ENCODE measurements at regions not wholly inside any gene's neighbourhood (a gene's known extent, or its start where the extent isn't known, plus 50 kb on each side); places are given as distances from the start of the nearest gene placed in this dataset.
"Not testable (repeated sequence)": the region's sequence is repeated elsewhere in the genome, so short reads cannot be mapped to it uniquely, and the experiment has no call there.

DNA sequence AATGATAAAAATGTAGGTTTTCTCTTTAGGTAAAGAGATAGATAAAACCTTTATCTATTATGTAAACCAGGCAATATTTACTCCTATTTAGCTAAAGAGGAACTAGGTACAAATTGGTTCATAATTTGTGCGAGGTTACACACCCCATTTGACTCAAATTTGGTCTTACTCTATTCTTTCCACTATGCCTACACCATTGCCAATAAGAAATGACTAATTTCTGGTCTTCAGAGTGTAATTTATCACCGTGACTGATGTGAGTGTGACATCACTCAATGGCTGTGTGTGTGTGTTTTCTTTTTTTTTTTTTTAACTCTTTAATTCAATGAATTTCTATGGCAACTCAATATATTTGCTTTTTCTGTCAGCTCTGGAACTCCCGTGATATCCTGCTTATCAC, 955.8 kb downstream of the TDRD15 start:
- Histone ChIP-seq H3K4me3 (replicated peaks; ENCODE audit: low read depth, low read length) (no peak overlapping the region), H3K27me3 (replicated peaks; ENCODE audit: control insufficient read depth, insufficient read depth, low read length) (no peaks in the 10 kb centered on the region), H3K36me3 (ENCODE audit: control insufficient read depth, insufficient read depth, low read length) (no peaks in the 10 kb centered on the region)
- DNase-seq (ENCODE audit: extremely low read depth, insufficient read length), result no peak
- TF ChIP-seq, protein P1, sequence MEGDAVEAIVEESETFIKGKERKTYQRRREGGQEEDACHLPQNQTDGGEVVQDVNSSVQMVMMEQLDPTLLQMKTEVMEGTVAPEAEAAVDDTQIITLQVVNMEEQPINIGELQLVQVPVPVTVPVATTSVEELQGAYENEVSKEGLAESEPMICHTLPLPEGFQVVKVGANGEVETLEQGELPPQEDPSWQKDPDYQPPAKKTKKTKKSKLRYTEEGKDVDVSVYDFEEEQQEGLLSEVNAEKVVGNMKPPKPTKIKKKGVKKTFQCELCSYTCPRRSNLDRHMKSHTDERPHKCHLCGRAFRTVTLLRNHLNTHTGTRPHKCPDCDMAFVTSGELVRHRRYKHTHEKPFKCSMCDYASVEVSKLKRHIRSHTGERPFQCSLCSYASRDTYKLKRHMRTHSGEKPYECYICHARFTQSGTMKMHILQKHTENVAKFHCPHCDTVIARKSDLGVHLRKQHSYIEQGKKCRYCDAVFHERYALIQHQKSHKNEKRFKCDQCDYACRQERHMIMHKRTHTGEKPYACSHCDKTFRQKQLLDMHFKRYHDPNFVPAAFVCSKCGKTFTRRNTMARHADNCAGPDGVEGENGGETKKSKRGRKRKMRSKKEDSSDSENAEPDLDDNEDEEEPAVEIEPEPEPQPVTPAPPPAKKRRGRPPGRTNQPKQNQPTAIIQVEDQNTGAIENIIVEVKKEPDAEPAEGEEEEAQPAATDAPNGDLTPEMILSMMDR (IDR thresholded peaks at IDR 0.05; ENCODE audit: insufficient read depth, low read length, poor library complexity, severe bottlenecking), result no peak

DNA sequence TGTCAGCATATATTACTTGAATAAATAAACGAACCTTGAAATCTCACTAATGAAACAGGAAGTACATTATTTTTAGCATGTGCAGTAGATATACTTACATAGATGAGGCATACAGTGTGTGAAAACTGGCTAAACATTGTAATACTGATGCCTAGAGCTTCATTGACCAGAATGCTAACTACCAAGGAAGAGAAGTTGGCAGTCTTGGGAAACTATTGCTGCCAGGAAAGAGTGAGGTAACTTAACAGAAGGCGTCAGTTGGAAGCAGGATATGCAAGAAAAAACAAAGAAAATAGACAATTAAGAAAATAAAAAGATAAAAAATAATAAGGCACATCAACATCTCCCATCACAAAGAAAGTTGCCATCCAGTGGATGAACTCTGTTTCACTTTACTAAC, 963.0 kb downstream of the TDRD15 start:
- Histone ChIP-seq H3K4me3 (replicated peaks; ENCODE audit: low read depth, low read length) (no peak overlapping the region), H3K36me3 (ENCODE audit: control insufficient read depth, insufficient read depth, low read length) (no peaks in the 10 kb centered on the region), H3K27me3 (replicated peaks; ENCODE audit: control insufficient read depth, insufficient read depth, low read length) (no peaks in the 10 kb centered on the region)
- TF ChIP-seq, protein P1 (IDR thresholded peaks at IDR 0.05; ENCODE audit: insufficient read depth, low read length, poor library complexity, severe bottlenecking), result no peak
- DNase-seq (ENCODE audit: extremely low read depth, insufficient read length), result no peak

DNA sequence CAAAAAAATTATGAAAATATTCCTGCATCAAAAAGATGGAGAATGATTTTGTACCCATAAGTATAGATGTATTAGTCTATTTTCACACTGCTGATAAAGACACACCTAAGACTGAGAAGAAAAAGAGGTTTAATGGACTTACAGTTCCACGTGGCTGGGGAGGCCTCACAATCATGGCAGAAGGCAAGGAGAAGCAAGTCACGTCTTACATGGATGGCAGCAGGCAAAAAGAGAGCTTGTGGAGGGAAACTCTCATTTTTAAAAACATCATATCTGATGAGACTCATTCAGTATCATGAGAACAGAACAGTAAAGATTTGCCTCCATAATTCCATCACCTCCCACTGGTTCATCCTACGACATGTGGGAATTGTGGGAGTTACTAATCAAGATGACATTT, 979.8 kb downstream of the TDRD15 start:
- not testable (repeated sequence) for H3K27me3 ChIP-seq (replicated peaks; ENCODE audit: control insufficient read depth, insufficient read depth, low read length); H3K36me3 ChIP-seq (ENCODE audit: control insufficient read depth, insufficient read depth, low read length); DNase-seq (ENCODE audit: extremely low read depth, insufficient read length); H3K4me3 ChIP-seq (replicated peaks; ENCODE audit: low read depth, low read length)

DNA sequence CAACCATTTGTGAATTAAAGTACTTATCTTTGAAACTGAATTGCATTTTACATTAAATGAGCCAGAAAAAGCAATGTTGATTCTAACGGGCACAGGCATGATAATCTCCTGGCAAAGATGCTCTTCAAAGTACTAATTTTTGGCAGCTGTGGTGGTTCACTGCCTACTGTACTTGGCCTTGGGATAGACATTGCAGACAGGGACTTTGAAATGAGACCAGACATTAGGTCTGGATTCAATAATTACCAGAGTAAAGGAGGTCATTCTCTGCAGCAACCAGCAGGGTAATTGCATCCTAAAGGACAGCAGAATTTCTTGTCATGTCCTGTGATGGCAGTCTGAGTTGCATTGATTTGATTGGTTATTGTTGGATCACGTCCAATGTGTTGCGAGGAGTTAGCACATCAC, 986.5 kb downstream of the TDRD15 start:
- no peak for DNase-seq (ENCODE audit: extremely low read depth, insufficient read length)
- no peaks in the 10 kb centered on the region for H3K27me3 ChIP-seq (replicated peaks; ENCODE audit: control insufficient read depth, insufficient read depth, low read length)
- TF ChIP-seq, protein P1 (IDR thresholded peaks at IDR 0.05; ENCODE audit: insufficient read depth, low read length, poor library complexity, severe bottlenecking), result no peak
- H3K4me3 ChIP-seq (replicated peaks; ENCODE audit: low read depth, low read length), result no peak overlapping the region
- H3K36me3 ChIP-seq (ENCODE audit: control insufficient read depth, insufficient read depth, low read length), result no peaks in the 10 kb centered on the region

DNA sequence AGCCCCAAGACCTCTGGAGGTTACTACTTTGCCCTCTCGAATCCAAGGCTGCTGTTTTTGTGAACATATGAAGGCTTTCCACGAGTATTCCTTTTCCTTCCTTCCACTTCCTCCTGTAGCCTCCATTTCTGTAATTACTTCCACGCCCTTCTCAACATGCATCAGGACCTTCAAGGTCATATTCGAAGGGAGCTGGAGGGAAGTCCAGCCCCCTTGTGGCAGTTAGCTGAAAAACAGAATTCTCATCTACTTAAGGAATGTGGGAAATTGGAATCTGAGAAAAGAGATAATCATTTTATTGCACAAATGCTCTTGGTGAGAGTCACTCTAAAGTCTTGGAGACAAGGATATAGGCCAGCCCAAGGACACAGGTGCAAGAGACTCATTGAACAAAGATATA, 1000.2 kb downstream of the TDRD15 start:
- Histone ChIP-seq H3K4me3 (replicated peaks; ENCODE audit: low read depth, low read length) (no peak overlapping the region), H3K36me3 (ENCODE audit: control insufficient read depth, insufficient read depth, low read length) (no peaks in the 10 kb centered on the region), H3K27me3 (replicated peaks; ENCODE audit: control insufficient read depth, insufficient read depth, low read length) (no peaks in the 10 kb centered on the region)
- TF ChIP-seq, protein P1 (IDR thresholded peaks at IDR 0.05; ENCODE audit: insufficient read depth, low read length, poor library complexity, severe bottlenecking), result peak; percentile 36
- no peak for DNase-seq (ENCODE audit: extremely low read depth, insufficient read length)

DNA sequence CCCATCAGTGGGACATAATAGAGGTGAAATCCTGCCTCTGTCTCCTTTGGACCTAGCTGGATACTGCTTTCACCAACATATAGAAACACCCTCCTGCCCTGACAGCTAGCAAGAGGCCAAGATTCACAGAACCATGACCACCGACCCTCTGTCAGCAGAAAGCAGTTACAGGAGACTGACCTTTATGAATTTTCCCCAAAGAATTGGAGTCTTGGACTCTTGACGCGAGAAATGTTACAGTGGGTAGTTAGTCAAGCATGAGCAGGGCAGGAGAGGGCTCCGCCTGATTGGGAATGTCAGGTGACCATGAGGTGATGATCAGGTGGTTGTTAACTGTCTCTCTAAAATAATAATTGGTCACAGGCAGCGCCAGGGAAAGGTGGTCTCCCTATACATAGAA, 1002.3 kb downstream of the TDRD15 start:
- DNase-seq (ENCODE audit: extremely low read depth, insufficient read length), result no peak
- H3K4me3 ChIP-seq (replicated peaks; ENCODE audit: low read depth, low read length), result no peak overlapping the region
- H3K36me3 ChIP-seq (ENCODE audit: control insufficient read depth, insufficient read depth, low read length), result no peaks in the 10 kb centered on the region
- no peaks in the 10 kb centered on the region for H3K27me3 ChIP-seq (replicated peaks; ENCODE audit: control insufficient read depth, insufficient read depth, low read length)
- TF ChIP-seq, protein P1 (IDR thresholded peaks at IDR 0.05; ENCODE audit: insufficient read depth, low read length, poor library complexity, severe bottlenecking), result no peak
